ENCODE measurements at regions not wholly inside any gene's neighbourhood (a gene's known extent, or its start where the extent isn't known, plus 50 kb on each side); places are given as distances from the start of the nearest gene placed in this dataset.

GRCh38 chr3:45277636-45278035 lies 51.5 kb upstream of the TMEM158 start:
- no peak for DNase-seq

GRCh38 chr3:45280232-45280631 lies 54.1 kb upstream of the TMEM158 start:
- DNase-seq, result no peak

- no peak for DNase-seq
These were observed 54.9 kb upstream of the TMEM158 start for GRCh38 chr3:45280971-45281370.

- DNase-seq, result no peak
These were observed 57.4 kb upstream of the TMEM158 start for GRCh38 chr3:45283471-45283870.

GRCh38 chr3:45297331-45297730 lies 71.2 kb upstream of the TMEM158 start:
- DNase-seq, result no peak

GRCh38 chr3:45302470-45302869 lies 76.4 kb upstream of the TMEM158 start:
- no peak for DNase-seq

GRCh38 chr3:45306406-45307008 lies 80.4 kb upstream of the TMEM158 start:
- DNase-seq, result no peak

GRCh38 chr3:45309876-45310275 lies 78.5 kb upstream of the LARS2 start:
- no peak for DNase-seq

- DNase-seq, result no peak
These were observed 77.0 kb upstream of the LARS2 start for GRCh38 chr3:45311327-45311726.

- no peak for DNase-seq
These were observed 76.2 kb upstream of the LARS2 start for GRCh38 chr3:45311953-45312801.

- no peak for DNase-seq
These were observed 75.4 kb upstream of the LARS2 start for GRCh38 chr3:45312836-45313493.

- DNase-seq, result no peak
These were observed 74.5 kb upstream of the LARS2 start for GRCh38 chr3:45313743-45314403.

- DNase-seq, result no peak
These were observed 70.7 kb upstream of the LARS2 start for GRCh38 chr3:45317710-45318109.

- no peak for DNase-seq
These were observed 69.7 kb upstream of the LARS2 start for GRCh38 chr3:45318689-45319088.

- DNase-seq, result no peak
These were observed 69.0 kb upstream of the LARS2 start for GRCh38 chr3:45319231-45319995.

GRCh38 chr3:45319996-45320305 lies 68.4 kb upstream of the LARS2 start:
- no peak for DNase-seq

GRCh38 chr3:45320986-45321385 lies 67.4 kb upstream of the LARS2 start:
- no peak for DNase-seq

GRCh38 chr3:45321607-45322391 lies 66.6 kb upstream of the LARS2 start:
- DNase-seq, result peak; percentile 2

GRCh38 chr3:45322616-45323015 lies 65.8 kb upstream of the LARS2 start:
- DNase-seq, result no peak

GRCh38 chr3:45325676-45326075 lies 62.7 kb upstream of the LARS2 start:
- DNase-seq, result no peak

GRCh38 chr3:45329761-45330305 lies 58.5 kb upstream of the LARS2 start:
- DNase-seq, result no peak
